Right ventricle myocardium inferior (tissue), 1 donor: ENCODE measurements at regions not wholly inside any gene's neighbourhood (a gene's known extent, or its start where the extent isn't known, plus 50 kb on each side); places are given as distances from the start of the nearest gene placed in this dataset.

Source experiments
- ATAC-seq: fragments of 200-7000 bp; cut with Tn5 transposase; one replicate; pipeline ENCODE4 v1.9.1; 2020; ENCODE audit warnings: mild to moderate bottlenecking, moderate library complexity
- DNase-seq: peaks from one replicate; pipeline ENCODE4 v3.0.0; 2021; ENCODE audit errors: missing footprints
- intact Hi-C: fragments of 100-400 bp; cut with DNase I; formaldehyde crosslinking; loops from one replicate; pipeline ENCODE4 v1.11.0; 2022
- donor health status: DM: no; HTN: yes; CAD: no; lungs with severe emphysema.

- intact Hi-C loops, result no loop called here
- DNase-seq (no peak), ATAC-seq (no peak)
Observed at GRCh38 chr4:159489646-159490045, 386.8 kb downstream of the RAPGEF2 start.

GRCh38 chr4:159495515-159496236, 392.8 kb downstream of the RAPGEF2 start:
- DNase-seq, result no peak
- intact Hi-C loops, result no loop called here
- ATAC-seq, result no peak

- ATAC-seq, result no peak
- no peak for DNase-seq
- intact Hi-C loops, result no loop called here
Observed at GRCh38 chr4:159496248-159496647, 393.4 kb downstream of the RAPGEF2 start.

- DNase-seq (no peak), ATAC-seq (no peak)
- intact Hi-C loops, result no loop called here
Observed at GRCh38 chr4:159497936-159498335, 395.1 kb downstream of the RAPGEF2 start.

GRCh38 chr4:159498446-159499115, 395.7 kb downstream of the RAPGEF2 start:
- intact Hi-C loops, result no loop called here

GRCh38 chr4:159500861-159501260, 398.0 kb downstream of the RAPGEF2 start:
- no peak for DNase-seq
- intact Hi-C loops, result no loop called here
- ATAC-seq, result no peak

More at GRCh38 chr4:159498446-159499115, 395.7 kb downstream of the RAPGEF2 start:
- ATAC-seq, result no peak
- DNase-seq, result no peak

- intact Hi-C loops, result no loop called here
- ATAC-seq (no peak), DNase-seq (no peak)
Observed at GRCh38 chr4:159503236-159504008, 400.5 kb downstream of the RAPGEF2 start.

GRCh38 chr4:159504684-159505083, 401.8 kb downstream of the RAPGEF2 start:
- intact Hi-C loops, result no loop called here
- ATAC-seq, result no peak
- no peak for DNase-seq

GRCh38 chr4:159505266-159505975, 402.5 kb downstream of the RAPGEF2 start:
- intact Hi-C loops, result no loop called here
- ATAC-seq (no peak), DNase-seq (no peak)

GRCh38 chr4:159506801-159507517, 404.1 kb downstream of the RAPGEF2 start:
- ATAC-seq, result no peak
- no peak for DNase-seq
- intact Hi-C loops, result no loop called here

GRCh38 chr4:159508917-159509500, 406.1 kb downstream of the RAPGEF2 start:
- no peak for DNase-seq
- intact Hi-C loops, result no loop called here
- ATAC-seq, result no peak

- no peak for ATAC-seq
Observed at GRCh38 chr4:159512348-159512747, 409.5 kb downstream of the RAPGEF2 start.

GRCh38 chr4:159515314-159516025, 412.6 kb downstream of the RAPGEF2 start:
- DNase-seq, result no peak
- no peak for ATAC-seq
- intact Hi-C loops, result no loop called here

More at GRCh38 chr4:159512348-159512747, 409.5 kb downstream of the RAPGEF2 start:
- intact Hi-C loops, result no loop called here
- no peak for DNase-seq

GRCh38 chr4:159516556-159517140, 413.8 kb downstream of the RAPGEF2 start:
- no peak for DNase-seq
- intact Hi-C loops, result no loop called here
- ATAC-seq, result no peak

GRCh38 chr4:159520074-159520473, 417.2 kb downstream of the RAPGEF2 start:
- intact Hi-C loops, result no loop called here
- DNase-seq, result no peak
- ATAC-seq, result no peak

GRCh38 chr4:159526172-159526571, 423.3 kb downstream of the RAPGEF2 start:
- DNase-seq, result no peak
- ATAC-seq, result no peak
- intact Hi-C loops, result no loop called here

- intact Hi-C loops, result no loop called here
- DNase-seq, result no peak
- ATAC-seq, result no peak
Observed at GRCh38 chr4:159534655-159535054, 431.8 kb downstream of the RAPGEF2 start.
